ENCODE measurements at regions not wholly inside any gene's neighbourhood (a gene's known extent, or its start where the extent isn't known, plus 50 kb on each side); places are given as distances from the start of the nearest gene placed in this dataset.
"Not testable (repeated sequence)": the region's sequence is repeated elsewhere in the genome, so short reads cannot be mapped to it uniquely, and the experiment has no call there.

DNA sequence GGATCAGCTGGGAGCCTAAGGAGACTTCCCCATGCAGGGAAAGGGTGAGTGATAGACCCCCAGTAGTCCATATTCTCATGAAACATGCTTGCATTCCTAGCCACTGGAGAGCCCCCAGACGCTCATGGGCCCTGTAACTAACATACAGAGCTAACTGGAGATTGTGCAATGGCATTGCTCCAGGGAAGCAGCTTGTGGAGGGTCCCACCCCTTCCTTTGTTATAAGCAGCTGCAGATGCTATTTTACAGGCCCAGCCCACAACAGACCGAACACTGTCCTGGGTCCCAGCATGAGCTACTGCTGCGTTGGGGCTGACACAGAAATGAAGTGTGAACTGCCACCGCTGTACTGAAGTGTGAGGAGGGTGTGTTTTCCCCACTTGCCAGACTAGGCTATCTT, 1465.7 kb upstream of the DIAPH2 start:
- DNase-seq: no peak

DNA sequence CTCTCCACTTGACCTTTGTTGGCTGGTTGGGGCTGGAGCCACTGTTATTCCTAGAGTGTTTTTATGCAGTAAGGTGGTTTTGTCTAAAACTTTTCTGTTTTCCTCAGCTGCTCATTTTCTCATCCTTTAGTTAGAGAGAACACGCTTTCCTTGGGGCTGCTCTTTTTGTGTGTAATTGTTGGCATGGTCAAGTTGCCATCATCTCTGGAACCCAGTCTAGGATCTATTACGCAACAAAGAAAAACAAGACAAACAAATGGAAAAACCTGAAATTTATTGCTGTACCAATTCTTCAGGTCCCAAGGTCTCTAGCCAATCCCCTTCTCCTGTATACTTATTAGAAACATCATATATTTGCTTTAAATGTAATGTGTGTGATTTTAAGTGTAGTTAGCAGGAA, 1436.3 kb upstream of the DIAPH2 start:
- no peak for DNase-seq

- no peak for DNase-seq
These were observed 1394.2 kb upstream of the DIAPH2 start for GRCh38 chrX:95290455-95290854.

DNA sequence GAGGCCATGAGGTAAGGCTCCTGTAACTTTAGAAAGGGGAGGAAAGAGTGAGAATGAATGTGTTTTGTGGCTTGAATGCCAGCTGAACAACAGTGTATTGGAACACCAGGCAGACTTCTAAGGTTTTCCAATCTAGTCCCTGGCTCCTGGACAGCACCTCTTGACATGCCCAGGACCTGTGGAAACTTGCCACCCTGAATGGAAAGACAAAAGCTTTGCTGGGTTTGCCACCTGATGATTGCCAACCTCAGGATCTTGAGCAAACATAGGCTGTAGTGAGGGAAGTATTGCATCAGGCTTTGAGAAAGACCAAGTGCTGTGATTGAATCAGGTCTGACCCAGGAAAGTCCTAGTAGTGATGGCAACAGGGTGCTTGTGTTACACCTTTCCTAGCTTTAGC, 1393.1 kb upstream of the DIAPH2 start:
- DNase-seq: no peak

GRCh38 chrX:95318882-95319281, 1365.8 kb upstream of the DIAPH2 start:
- DNase-seq: no peak

DNA sequence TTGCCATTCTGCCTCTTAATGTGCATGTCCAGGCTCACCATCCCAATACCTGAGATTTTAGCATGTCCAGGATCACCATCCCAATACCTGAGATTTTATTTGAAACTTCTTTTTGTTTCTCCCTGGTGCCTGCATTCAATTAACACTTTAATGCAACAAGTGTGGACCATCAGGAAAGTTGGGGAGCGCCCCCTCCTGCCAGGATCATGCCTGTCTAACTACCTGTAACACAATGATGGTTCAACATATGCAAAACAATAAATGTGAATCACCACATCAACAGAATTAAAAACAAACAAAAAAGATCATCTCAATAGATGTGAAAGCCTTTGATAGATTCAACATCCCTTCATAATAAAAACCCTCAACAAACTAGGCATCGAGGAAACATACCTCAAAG, 1359.5 kb upstream of the DIAPH2 start:
- no peak for DNase-seq

DNA sequence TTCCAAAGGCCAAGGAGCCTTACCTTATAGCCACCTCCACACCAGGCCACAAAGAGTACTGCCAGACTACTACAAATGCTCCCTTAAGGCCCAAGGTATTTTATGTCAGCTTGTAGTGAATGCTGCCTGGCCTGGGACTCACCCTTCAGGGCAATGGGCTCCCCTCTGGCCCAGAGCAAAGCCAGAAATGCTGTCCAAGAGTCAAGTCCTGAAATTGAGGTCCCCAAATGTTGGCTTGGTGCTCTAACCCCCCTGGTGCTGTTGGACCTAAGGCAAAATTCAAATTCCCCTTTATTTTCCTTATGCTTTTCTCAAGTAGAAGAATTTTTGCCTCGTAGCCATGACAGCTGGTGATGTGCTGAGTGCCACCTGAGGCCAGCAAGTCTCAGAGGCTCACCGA, 1354.3 kb upstream of the DIAPH2 start:
- DNase-seq: no peak

DNA sequence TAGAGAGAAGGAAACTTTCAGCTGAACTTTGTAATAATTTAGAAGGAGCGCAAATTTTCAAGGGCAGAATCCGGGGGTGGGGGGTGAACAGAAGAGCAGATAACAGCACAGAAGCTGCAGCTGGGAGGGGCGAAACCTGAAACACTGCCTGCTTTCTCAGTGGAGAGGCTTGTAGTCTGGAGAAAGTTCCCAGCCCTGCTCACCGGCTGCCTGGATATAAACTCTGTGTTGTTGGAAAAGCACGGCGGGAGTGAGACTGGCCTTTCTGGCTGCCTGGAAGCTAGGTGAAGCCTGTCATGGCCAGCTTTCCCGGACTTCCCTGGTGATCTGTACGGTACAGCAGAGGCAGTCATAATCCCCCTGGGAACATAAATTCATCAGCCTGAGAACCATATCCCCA, 1352.1 kb upstream of the DIAPH2 start:
- DNase-seq: no peak

- DNase-seq: no peak
These were observed 1337.8 kb upstream of the DIAPH2 start for GRCh38 chrX:95346856-95347255.

DNA sequence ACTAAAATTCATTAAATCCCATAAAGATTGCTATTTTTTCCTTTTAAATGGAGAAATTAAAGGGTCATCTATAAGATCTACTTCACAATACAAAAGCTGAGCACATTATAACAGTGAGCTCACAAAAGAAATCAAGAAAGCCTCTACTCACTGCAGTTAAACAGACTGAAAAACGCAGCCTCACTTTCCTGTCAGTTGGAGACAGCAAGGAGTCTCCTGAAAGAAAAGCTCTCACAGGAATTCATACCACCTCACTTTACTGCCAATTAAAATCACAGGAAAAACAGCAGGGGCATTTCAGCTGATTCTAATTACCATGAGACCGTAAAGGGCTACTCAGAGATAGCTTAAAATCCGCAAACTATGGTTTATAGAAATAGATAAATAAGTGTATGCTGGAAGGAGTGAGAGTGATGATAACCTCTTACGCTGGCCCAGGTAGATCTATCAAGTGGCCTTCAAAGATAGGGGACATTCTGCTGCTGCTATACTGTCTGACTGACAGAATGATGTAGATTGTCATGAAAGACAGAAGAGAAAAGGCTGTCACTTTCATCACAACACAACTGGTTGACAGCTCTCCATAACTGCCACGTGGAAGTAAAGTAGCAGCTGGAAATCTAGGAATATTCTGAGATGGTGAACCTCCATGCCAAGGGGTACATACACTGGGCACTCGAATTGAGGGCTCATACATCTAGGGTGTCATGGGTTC, 1333.7 kb upstream of the DIAPH2 start:
- DNase-seq: no peak

GRCh38 chrX:95367286-95367685, 1317.4 kb upstream of the DIAPH2 start:
- no peak for DNase-seq

- no peak for DNase-seq
These were observed 1301.8 kb upstream of the DIAPH2 start for GRCh38 chrX:95382799-95383198.

- DNase-seq: no peak
These were observed 1300.9 kb upstream of the DIAPH2 start for GRCh38 chrX:95383778-95384177.

- DNase-seq: no peak
These were observed 1257.3 kb upstream of the DIAPH2 start for GRCh38 chrX:95427389-95427788.

- DNase-seq: no peak
These were observed 1249.4 kb upstream of the DIAPH2 start for GRCh38 chrX:95435198-95435597.

DNA sequence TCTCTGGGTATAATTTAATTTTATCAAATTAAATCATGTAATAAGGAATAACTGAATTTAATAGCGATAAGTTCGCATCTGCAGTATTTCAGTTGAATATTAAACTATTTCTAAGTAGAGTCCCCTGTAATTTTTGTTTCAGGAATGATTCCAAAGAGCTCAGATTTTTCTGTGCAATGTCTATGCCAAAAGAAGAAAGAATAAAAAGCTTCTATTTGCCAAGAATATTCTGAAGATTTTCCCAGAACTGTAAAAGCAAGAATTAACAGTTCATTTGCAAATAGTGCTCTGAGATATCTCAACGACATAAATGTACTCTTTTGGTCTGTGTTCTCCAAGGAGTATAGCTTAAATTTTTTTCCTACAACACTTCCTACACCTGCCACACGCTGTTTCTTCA, 1242.8 kb upstream of the DIAPH2 start:
- no peak for DNase-seq

GRCh38 chrX:95484781-95485180, 1199.9 kb upstream of the DIAPH2 start:
- no peak for DNase-seq

GRCh38 chrX:95505721-95506120, 1178.9 kb upstream of the DIAPH2 start:
- no peak for DNase-seq

GRCh38 chrX:95509474-95509873, 1175.2 kb upstream of the DIAPH2 start:
- DNase-seq: no peak

- not testable (repeated sequence) for DNase-seq
These were observed 1160.6 kb upstream of the DIAPH2 start for GRCh38 chrX:95524018-95524417.

DNA sequence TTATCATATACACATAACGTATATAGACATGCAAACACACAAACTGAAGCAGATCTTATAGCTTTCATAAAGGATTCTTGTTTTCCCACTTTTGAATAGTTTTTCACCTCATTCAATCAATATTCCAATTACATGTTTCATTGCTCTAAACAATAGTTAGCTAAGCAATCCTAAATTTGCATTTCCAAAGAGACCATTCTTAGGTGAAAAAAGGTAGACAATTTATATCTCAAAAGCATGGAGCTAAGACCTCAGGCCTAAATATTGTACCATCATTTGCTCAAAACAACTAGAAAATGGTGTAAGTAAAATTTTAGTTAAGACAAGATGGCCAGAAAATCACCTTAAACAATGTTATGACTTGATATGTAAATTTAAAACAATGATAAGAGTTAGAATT, 1148.5 kb upstream of the DIAPH2 start:
- DNase-seq: no peak

DNA sequence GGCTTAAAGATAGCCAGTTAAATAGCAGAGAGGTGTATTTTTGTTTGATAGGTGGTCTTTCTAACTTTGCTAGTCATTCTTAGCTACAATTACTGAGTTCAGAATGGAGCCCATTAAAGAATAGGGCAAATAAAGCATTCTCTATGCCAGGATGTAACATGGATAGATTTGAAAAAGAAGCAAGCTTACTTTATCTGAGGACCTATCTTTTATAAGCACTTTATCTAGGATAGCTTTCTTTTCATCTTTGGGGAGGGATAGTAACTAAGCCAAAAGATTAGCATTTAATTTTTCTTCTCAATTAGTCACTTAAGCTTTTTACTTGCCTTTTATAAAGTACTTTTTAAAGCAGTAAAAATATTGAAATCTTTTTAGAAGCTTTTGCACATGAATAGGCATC, 1148.0 kb upstream of the DIAPH2 start:
- no peak for DNase-seq

DNA sequence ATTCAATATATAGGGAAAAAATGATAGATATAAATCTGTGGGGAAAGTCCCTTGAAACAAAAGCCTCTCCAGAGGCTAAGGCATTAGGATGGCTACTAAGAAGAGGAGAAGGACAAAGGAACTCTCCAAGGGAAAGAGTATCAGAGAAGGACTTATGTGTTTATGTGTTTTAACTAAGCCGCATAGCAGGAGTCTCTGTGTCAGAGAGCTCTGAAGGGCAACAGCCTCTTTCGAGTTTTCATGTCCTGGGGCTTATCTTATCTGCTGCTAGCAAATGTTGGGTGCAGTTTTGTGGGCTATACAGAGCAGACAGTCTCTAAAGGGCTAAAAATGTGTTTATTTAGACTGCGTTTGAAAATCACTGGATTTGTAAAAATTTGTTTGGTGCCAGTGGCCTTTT, 1145.6 kb upstream of the DIAPH2 start:
- no peak for DNase-seq

- DNase-seq: not testable (repeated sequence)
These were observed 1135.1 kb upstream of the DIAPH2 start for GRCh38 chrX:95549552-95549951.

DNA sequence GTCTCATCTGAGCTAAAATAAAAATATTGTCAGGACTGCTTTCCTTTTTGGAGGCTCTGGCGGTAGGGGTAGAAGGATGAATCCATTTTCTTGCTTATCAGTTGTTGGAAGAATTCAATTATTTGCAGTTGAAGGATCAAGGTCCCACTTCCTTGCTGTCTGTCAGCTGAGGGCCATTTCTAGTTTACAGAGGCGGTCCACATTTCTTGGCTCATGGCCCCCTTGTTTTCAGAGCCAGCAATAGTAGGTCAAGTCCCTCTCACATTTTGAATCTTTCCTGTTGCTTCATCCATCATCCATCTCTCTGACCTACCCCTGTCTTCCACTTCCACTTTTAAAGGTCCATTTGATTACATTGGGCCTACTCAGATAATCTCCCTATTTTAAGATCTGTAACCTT, 1099.3 kb upstream of the DIAPH2 start:
- DNase-seq: no peak

- DNase-seq: no peak
These were observed 1072.3 kb upstream of the DIAPH2 start for GRCh38 chrX:95612350-95612749.

Data from right forelimb (tissue), 1 donor.